Stomach (tissue), 8 donors: ENCODE measurements at regions not wholly inside any gene's neighbourhood (a gene's known extent, or its start where the extent isn't known, plus 50 kb on each side); places are given as distances from the start of the nearest gene placed in this dataset.

ENCODE experiments used
- DNase-seq, 2 donors: peaks; one replicate each; pipeline versions ENCODE4 v3.0.0 to v3.0.0-alpha.2; 2013 to 2019
- H3K27ac ChIP-seq, 5 donors: fragments of 200-600 bp in 4 of 5; sonication (generic) in 4 of 5; one replicate each; pipeline ENCODE4 v1.5.1; 2013 to 2019; ENCODE audit warnings: mild to moderate bottlenecking in 1 of 5, moderate library complexity in 1 of 5
- H3K27me3 ChIP-seq, 3 donors: fragments of 200-600 bp; sonication (generic); one replicate each; pipeline ENCODE4 v1.5.1; 2017 to 2019; ENCODE audit warnings: mixed run types in 1 of 3
- H3K36me3 ChIP-seq, 4 donors: fragments of 200-600 bp; sonication (generic); 1 replicate in 3 of 4; 2 replicates in 1 of 4; pipeline ENCODE4 v1.5.1; 2016 to 2019
- H3K4me1 ChIP-seq, 4 donors: fragments of 200-600 bp; sonication (generic); one replicate each; pipeline ENCODE4 v1.5.1; 2016 to 2019
- H3K4me3 ChIP-seq, 4 donors: fragments of 200-600 bp; sonication (generic) in 3 of 4; one replicate each; pipeline ENCODE4 v1.5.1; 2016 to 2019; ENCODE audit warnings: mild to moderate bottlenecking in 1 of 4
- H3K9me3 ChIP-seq, 4 donors: fragments of 200-600 bp; sonication (generic); one replicate each; pipeline ENCODE4 v1.5.1; 2016 to 2019
- EP300 ChIP-seq: sonication (generic); formaldehyde crosslinking; IDR thresholded peaks from one replicate; pipeline ENCODE4 v1.6.1; 2017; ENCODE audit warnings: antibody characterized with exemption
- POLR2A ChIP-seq, 4 donors: fragments of 450-650 bp; IDR thresholded peaks; one replicate each; pipeline ENCODE4 v1.6.1; 2016; ENCODE audit warnings: antibody characterized with exemption in 4 of 4, control low read depth in 2 of 4, mild to moderate bottlenecking in 1 of 4, moderate library complexity in 1 of 4
- POLR2AphosphoS5 ChIP-seq, 3 donors: sonication (generic); formaldehyde crosslinking; IDR thresholded peaks; one replicate each; pipeline ENCODE4 v1.6.1; 2016; ENCODE audit warnings: antibody characterized with exemption in 3 of 3
- WGBS, 5 donors: extraction: QIAGEN DNeasy Blood & Tissue Kit in 3 of 5; methylation state at CpG; one replicate each; pipeline versions ENCODE4 v1.1.5 to v1.1.7; 2013 to 2018; 5-methylcytosine and 5-hydroxymethylcytosine counted together
- intact Hi-C: fragments of 100-400 bp; cut with DNase I; formaldehyde crosslinking; loops from one replicate; pipeline ENCODE4 v1.15.1; 2023; ENCODE audit warnings: low total_unique reads
- TF ChIP-seq, protein P1 (sequence below), 7 experiments: fragments of 450-650 bp in 4 of 7; fragments of 200-600 bp in 3 of 7; sonication (generic) in 3 of 7; IDR thresholded peaks; one replicate each; pipeline ENCODE4 v1.5.1; 2016 to 2019; ENCODE audit warnings: antibody characterized with exemption in 7 of 7, control low read depth in 2 of 7, mild to moderate bottlenecking in 1 of 7
- donor health status: healthy with polysubstance abuse.
- donor health status: Bipolar disorder and iron deficiency.
- donor health status: healthy.

DNA sequence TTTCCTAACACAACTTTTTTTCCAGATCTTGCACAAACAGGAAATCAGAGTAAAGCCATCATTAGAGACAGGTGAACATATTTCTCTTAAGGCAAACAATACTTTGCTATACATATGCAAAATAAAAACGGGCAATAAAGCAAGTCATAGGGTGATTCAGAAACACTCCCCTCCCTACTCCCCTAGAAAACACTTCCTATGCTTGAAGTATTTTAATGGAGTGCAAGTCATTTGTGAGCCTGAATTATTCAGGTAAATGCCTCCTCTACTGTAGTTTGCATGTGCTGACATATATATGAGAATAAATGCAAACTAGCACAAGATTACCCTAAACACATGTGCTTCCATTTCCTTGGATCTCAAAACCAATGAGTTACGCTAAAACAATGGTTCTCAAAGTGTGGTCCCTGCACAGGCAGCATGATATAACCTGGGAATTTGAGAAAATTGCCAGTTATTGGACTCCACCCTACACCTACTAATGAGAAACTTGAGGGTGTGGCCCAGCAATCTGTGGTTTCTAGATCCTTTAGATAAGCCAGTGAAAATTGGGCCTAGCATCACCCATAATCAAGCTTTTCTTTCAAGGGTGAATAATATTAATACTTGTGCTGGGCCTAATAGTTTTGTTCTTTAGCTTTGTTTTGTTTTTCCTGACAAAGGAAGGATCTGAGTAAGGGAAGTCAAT, 159.7 kb upstream of the BMP4 start:
- H3K36me3 ChIP-seq = no peaks in the 10 kb centered on the region
- no peak overlapping the region for H3K4me3 ChIP-seq
- H3K9me3 ChIP-seq = no peaks in the 10 kb centered on the region
- peaks cover 0 to 27% (median 4%) of the 10 kb centered on the region in 4 donors for H3K4me1 ChIP-seq
- no peak for DNase-seq
- intact Hi-C loops = no loop called here
- H3K27me3 ChIP-seq = no peaks in the 10 kb centered on the region
- TF ChIP-seq EP300 (no peak), POLR2A (IDR thresholded peaks at IDR 0.05) (no peak), POLR2AphosphoS5 (IDR thresholded peaks at IDR 0.05) (no peak)
- TF ChIP-seq, protein P1, sequence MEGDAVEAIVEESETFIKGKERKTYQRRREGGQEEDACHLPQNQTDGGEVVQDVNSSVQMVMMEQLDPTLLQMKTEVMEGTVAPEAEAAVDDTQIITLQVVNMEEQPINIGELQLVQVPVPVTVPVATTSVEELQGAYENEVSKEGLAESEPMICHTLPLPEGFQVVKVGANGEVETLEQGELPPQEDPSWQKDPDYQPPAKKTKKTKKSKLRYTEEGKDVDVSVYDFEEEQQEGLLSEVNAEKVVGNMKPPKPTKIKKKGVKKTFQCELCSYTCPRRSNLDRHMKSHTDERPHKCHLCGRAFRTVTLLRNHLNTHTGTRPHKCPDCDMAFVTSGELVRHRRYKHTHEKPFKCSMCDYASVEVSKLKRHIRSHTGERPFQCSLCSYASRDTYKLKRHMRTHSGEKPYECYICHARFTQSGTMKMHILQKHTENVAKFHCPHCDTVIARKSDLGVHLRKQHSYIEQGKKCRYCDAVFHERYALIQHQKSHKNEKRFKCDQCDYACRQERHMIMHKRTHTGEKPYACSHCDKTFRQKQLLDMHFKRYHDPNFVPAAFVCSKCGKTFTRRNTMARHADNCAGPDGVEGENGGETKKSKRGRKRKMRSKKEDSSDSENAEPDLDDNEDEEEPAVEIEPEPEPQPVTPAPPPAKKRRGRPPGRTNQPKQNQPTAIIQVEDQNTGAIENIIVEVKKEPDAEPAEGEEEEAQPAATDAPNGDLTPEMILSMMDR (IDR thresholded peaks at IDR 0.05) = no peak
- H3K27ac ChIP-seq = no peak overlapping the region
- WGBS, 5 donors = 85 to 94% (median 87%) methylated on average over 2 of the region's 2 CpGs

DNA sequence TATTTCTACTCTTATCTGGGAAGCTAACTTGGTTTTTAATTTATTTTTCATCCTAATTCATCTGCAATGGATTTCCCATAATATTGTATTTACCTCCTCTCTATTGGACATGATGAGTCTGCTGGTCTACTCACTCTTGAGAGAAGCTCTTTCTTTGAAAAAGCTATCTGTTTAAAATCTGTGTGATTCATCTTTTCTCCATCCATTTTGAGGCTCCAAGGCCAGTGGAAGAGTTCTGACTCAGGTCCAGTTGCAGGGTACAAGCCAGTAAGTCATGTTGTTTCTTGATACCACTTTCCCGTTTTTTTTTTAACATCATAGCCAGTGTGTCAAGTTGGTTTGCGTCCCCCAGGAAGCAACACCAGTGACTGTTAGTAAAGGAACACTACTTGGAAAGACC, 160.3 kb upstream of the BMP4 start:
- no peak overlapping the region for H3K27ac ChIP-seq
- TF ChIP-seq EP300 = no peak
- H3K36me3 ChIP-seq = no peaks in the 10 kb centered on the region
- H3K4me1 ChIP-seq = peaks cover 0 to 27% (median 4%) of the 10 kb centered on the region in 4 donors
- no peaks in the 10 kb centered on the region for H3K27me3 ChIP-seq
- no peak overlapping the region for H3K4me3 ChIP-seq
- no peak for DNase-seq
- H3K9me3 ChIP-seq = no peaks in the 10 kb centered on the region
- intact Hi-C loops = no loop called here
- 69 to 86% (median 80%) methylated on average over 2 of the region's 2 CpGs for WGBS, 5 donors

DNA sequence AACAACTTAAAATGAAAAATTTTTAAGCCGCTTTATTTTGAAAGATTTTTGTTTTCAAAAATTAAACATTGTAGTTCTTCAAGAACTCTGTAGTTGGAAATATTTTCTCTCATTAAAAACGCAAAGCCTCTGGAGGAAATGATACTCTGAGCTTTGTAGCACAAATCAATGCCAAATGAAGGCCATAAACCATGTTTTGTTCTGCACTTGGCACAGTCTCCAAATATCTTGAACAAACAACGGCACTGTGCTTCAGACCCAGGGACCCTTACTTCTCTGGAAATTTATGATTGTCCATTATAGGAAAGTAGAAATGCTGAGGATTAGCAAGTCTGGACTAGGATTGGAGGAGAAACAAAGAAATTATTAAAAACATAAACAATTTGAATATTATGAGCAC, 160.8 kb upstream of the BMP4 start:
- TF ChIP-seq POLR2A (IDR thresholded peaks at IDR 0.05) = no peak
- TF ChIP-seq POLR2AphosphoS5 (IDR thresholded peaks at IDR 0.05) = no peak
- TF ChIP-seq EP300 = no peak
- TF ChIP-seq, protein P1 (IDR thresholded peaks at IDR 0.05) = no peak
- Histone ChIP-seq H3K27me3 (no peaks in the 10 kb centered on the region), H3K27ac (no peak overlapping the region), H3K4me3 (no peak overlapping the region), H3K36me3 (no peaks in the 10 kb centered on the region), H3K4me1 (peaks cover 0 to 27% (median 4%) of the 10 kb centered on the region in 4 donors), H3K9me3 (no peaks in the 10 kb centered on the region)
- WGBS, 5 donors = 13 to 56% (median 31%) methylated on average over 3 of the region's 3 CpGs
- intact Hi-C loops = no loop called here
- no peak for DNase-seq

DNA sequence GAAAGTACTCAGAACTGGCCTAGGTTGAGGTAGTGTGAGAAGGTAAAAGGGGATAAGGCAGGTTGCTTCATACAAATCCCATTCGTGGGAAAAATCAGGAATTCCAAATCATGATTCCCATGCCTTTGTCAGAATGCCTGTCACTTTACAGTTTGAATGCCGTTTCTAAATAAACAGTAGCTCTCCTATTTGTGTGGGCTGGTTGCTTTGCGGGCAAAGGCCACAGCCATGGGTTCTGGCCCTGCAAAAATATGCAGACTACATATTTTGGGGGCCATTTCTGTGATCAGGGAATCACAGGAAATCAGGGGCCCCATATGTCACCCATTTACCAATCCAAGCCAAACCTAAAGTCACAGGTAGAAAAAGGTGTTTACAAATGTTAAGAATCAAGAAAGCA, 161.3 kb upstream of the BMP4 start:
- Histone ChIP-seq H3K27ac (no peak overlapping the region), H3K27me3 (no peaks in the 10 kb centered on the region), H3K4me3 (no peak overlapping the region), H3K4me1 (peaks cover 0 to 27% (median 4%) of the 10 kb centered on the region in 4 donors), H3K36me3 (no peaks in the 10 kb centered on the region), H3K9me3 (no peaks in the 10 kb centered on the region)
- 47 to 73% (median 61%) methylated on average over 3 of the region's 3 CpGs for WGBS, 5 donors
- intact Hi-C loops = no loop called here
- TF ChIP-seq EP300 (no peak), POLR2AphosphoS5 (IDR thresholded peaks at IDR 0.05) (no peak), POLR2A (IDR thresholded peaks at IDR 0.05) (no peak)
- TF ChIP-seq, protein P1 (IDR thresholded peaks at IDR 0.05) = no peak
- DNase-seq = no peak

DNA sequence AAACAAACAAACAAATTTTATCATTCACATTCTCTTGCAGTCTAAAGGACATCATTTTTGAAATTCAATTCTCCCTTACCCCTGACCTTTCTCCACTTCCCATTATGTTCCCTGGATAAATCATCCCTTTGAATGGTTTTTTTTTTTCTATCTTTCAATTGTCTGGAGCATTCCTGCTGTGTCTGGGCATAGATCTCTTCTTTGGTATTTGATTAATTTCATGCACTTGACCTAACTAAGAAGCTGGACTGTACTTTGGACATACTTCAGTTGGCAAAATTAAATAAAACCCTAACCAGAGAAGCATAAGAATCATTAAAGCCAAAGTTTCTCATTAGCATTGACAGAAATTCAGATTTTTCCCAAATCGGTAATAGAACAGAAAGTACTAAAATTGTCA, 163.6 kb upstream of the BMP4 start:
- DNase-seq = no peak
- H3K9me3 ChIP-seq = no peaks in the 10 kb centered on the region
- H3K4me1 ChIP-seq = peaks cover 0 to 18% (median 4%) of the 10 kb centered on the region in 4 donors
- H3K4me3 ChIP-seq = no peak overlapping the region
- no peaks in the 10 kb centered on the region for H3K27me3 ChIP-seq
- 79 to 92% (median 86%) methylated on average over 1 of the region's 1 CpG for WGBS, 5 donors
- H3K36me3 ChIP-seq = no peaks in the 10 kb centered on the region
- TF ChIP-seq EP300 = no peak
- TF ChIP-seq POLR2A (IDR thresholded peaks at IDR 0.05) = no peak
- no peak for TF ChIP-seq POLR2AphosphoS5 (IDR thresholded peaks at IDR 0.05)
- TF ChIP-seq, protein P1 (IDR thresholded peaks at IDR 0.05) = no peak
- intact Hi-C loops = no loop called here
- H3K27ac ChIP-seq = no peak overlapping the region
